WTC11 (cell line): ENCODE measurements at regions not wholly inside any gene's neighbourhood (a gene's known extent, or its start where the extent isn't known, plus 50 kb on each side); places are given as distances from the start of the nearest gene placed in this dataset.
"Not testable (repeated sequence)": the region's sequence is repeated elsewhere in the genome, so short reads cannot be mapped to it uniquely, and the experiment has no call there.

Source experiments
- ATF6 ChIP-seq: sonication (generic); formaldehyde crosslinking; IDR thresholded peaks from 2 replicates; pipeline ENCODE4 v1.8.1; 2023; ENCODE audit warnings: mild to moderate bottlenecking, missing genetic modification reagents
- CTCF ChIP-seq: fragments of 200-600 bp; IDR thresholded peaks from 2 replicates; pipeline ENCODE4 v1.8.0; 2022; ENCODE audit warnings: antibody characterized with exemption
- E2F4 ChIP-seq: sonication (generic); formaldehyde crosslinking; IDR thresholded peaks from 2 replicates; pipeline ENCODE4 v1.8.1; 2022; ENCODE audit warnings: low read depth, mild to moderate bottlenecking, moderate library complexity, missing genetic modification reagents, borderline replicate concordance
- ESRRA ChIP-seq: sonication (generic); formaldehyde crosslinking; IDR thresholded peaks from 2 replicates; pipeline ENCODE4 v1.8.1; 2022; ENCODE audit warnings: mild to moderate bottlenecking, missing genetic modification reagents, borderline replicate concordance
- ETV6 ChIP-seq: sonication (generic); formaldehyde crosslinking; IDR thresholded peaks from 2 replicates; pipeline ENCODE4 v1.8.1; 2022; ENCODE audit warnings: mild to moderate bottlenecking, missing genetic modification reagents
- MAX ChIP-seq: sonication (generic); formaldehyde crosslinking; IDR thresholded peaks from 2 replicates; pipeline ENCODE4 v1.8.0; 2022; ENCODE audit warnings: mild to moderate bottlenecking, missing genetic modification reagents
- NFYB ChIP-seq: sonication (generic); formaldehyde crosslinking; conservative IDR thresholded peaks from 2 replicates; pipeline ENCODE4 v1.8.0; 2022; ENCODE audit warnings: low read depth, missing genetic modification reagents

- not testable (repeated sequence) for TF ChIP-seq ETV6 (CRISPR knock-in tag); MAX; CTCF; ESRRA (CRISPR knock-in tag); E2F4; ATF6 (CRISPR knock-in tag); NFYB (CRISPR knock-in tag)
Measured at GRCh38 chr14:105681606-105682185, 155.3 kb downstream of the TMEM121 start.
